H1 (cell line): ENCODE measurements at regions not wholly inside any gene's neighbourhood (a gene's known extent, or its start where the extent isn't known, plus 50 kb on each side); places are given as distances from the start of the nearest gene placed in this dataset.

ENCODE experiments used
- KDM1A ChIP-seq: fragments of 200-600, 300-600 bp; sonication (generic); IDR thresholded peaks from 2 replicates; pipeline ENCODE4 v1.7.1; 2016; ENCODE audit warnings: mild to moderate bottlenecking, low read length, borderline replicate concordance
- RNF2 ChIP-seq: fragments of 200-900, 300-1000 bp; sonication (generic); IDR thresholded peaks from 2 replicates; pipeline ENCODE4 v1.7.1; 2016; ENCODE audit warnings: borderline replicate concordance, low read depth, mild to moderate bottlenecking, antibody characterized with exemption, low read length; ENCODE audit not compliant: poor library complexity, severe bottlenecking; ENCODE audit errors: missing control alignments

DNA sequence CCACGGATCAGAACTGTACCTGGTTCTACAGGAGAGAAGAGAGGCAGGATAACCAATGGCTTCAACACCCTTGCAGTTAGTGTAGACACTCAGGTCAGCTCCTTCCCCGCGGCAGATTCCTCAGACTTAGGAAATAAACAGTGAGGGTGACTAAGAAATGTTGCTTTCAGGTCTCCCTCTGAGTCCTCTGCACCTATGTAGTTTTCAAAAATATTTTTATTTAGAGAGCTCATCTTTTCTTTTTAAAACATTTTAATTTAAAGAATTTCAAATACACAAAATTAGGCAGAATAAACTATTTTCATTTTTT lies 195.2 kb downstream of the KLF12 start:
- no peak for TF ChIP-seq KDM1A
- no peak for TF ChIP-seq RNF2
